HG02870 (cell line): ENCODE measurements at regions not wholly inside any gene's neighbourhood (a gene's known extent, or its start where the extent isn't known, plus 50 kb on each side); places are given as distances from the start of the nearest gene placed in this dataset.

Source experiments
- ATAC-seq: cut with Tn5 transposase; IDR thresholded peaks from one replicate; pipeline ENCODE4 v1.9.1; 2021; ENCODE audit warnings: mild to moderate bottlenecking, moderate library complexity; ENCODE audit not compliant: unreplicated experiment

DNA sequence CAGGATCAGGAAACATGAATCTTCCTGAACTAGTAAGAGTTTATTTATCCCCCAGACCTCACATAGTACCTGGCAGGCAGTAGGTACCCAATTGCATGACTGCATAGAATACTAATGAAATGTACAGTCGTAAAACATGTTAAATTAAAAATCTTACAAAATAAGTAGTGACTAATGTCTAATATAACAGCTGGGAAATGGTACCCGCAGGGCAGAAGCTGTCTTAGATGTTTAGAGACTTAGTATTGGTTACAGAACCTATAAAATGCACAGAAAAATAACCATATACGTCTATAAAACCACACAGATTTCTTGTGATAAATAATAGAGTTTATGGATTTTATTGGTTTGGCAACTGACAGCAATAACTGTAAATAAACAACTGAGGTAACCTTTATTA is 139.1 kb upstream of the GMDS start:
- ATAC-seq: no peak

DNA sequence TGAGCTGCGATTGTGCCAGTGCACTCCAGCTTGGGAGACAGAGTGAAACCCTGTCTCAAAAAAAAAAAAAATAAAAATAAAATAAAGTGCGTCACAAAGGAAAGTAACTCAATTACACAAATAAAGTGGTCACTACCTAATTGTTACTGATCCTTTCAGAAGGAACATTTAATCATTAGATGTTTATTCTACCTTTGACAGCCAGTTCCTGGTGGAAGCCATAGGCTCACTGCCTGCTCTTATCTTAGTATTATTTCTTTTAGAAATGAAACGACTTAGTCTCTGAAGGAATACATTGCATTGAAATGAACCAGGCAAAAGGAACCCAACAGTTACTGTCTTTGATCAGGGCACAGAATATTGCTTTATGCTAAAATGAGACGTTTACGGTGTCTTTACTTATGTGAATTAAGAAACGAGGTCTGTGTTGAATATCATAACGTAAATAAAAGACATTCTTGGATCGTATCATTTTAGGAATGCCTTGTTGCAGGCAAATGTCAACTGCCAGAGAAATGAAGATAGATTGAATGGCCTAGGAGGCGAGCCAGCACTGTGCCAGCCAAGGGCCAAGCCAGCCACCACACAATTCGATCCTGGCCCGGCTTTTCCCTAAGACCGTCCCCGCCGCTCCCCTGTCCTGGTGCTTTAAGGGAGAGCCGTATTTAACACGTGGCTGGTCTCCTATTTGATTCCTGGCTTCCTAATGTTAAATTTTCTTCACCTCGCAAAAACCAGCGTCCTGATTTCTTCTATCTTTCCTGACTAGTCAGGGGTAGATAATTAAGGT is 136.7 kb upstream of the GMDS start:
- no peak for ATAC-seq

DNA sequence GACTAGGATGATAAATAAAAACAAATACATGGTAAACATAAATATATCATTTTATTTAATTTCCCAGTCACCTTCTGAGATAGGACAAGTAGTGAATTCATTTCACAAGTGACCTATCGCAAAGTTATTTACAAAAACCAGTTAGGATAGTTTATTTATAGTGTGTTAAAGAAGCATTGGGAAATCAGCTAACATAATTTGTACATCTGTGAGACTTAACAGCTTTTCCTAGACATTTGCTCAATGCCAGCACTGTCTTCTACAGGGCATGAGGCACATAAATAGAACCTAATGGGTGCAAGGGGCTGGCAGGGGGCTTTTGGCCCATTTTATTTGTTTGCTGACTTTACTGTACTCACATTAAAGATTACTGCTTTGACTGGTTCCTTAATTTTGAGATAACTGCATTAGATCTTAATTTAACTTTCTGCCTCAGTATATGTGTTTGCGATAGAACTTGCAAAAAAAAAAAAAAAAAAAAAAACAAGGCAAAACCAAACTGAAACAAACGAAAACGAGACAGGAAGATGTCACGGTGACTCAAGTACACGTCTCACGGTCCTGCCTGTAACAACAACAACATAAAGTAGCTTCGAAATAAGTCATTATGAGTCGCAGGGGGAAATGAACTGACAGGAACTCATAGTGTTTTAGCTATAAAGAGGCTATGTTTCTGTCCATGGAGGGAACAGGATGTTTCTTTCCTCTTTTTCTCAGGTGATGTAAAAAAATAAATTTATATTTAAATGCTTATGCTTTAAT is 133.7 kb upstream of the GMDS start:
- no peak for ATAC-seq

DNA sequence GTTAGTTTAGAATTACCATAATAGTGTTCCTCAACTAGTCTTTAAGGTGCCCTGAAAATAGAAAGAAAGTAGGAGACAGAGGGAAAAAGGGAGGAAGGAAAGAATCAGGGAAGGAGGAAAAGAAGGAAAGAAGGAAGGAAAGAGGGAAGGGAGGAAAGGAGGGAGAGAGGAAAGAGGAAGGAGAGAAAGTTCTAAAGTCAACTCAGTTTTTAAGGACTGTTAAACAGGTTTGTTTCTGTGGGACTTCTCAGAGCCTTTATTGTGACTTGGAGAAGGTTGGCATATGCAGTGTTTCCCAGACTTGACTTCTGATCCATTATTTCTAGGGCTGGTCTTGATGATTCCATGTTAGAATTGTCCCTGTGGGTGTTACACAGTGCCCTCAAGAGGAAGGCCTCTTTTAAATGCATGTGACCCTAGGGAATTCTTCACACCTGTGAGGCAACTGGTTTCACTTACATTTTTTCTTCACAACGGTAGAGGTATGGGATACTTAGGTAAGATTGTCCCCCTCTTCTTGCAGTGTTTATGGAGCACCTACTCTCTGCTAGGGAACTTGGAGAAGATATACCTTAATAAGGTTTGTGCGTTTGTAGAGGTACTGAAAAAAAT is 132.7 kb upstream of the GMDS start:
- no peak for ATAC-seq

DNA sequence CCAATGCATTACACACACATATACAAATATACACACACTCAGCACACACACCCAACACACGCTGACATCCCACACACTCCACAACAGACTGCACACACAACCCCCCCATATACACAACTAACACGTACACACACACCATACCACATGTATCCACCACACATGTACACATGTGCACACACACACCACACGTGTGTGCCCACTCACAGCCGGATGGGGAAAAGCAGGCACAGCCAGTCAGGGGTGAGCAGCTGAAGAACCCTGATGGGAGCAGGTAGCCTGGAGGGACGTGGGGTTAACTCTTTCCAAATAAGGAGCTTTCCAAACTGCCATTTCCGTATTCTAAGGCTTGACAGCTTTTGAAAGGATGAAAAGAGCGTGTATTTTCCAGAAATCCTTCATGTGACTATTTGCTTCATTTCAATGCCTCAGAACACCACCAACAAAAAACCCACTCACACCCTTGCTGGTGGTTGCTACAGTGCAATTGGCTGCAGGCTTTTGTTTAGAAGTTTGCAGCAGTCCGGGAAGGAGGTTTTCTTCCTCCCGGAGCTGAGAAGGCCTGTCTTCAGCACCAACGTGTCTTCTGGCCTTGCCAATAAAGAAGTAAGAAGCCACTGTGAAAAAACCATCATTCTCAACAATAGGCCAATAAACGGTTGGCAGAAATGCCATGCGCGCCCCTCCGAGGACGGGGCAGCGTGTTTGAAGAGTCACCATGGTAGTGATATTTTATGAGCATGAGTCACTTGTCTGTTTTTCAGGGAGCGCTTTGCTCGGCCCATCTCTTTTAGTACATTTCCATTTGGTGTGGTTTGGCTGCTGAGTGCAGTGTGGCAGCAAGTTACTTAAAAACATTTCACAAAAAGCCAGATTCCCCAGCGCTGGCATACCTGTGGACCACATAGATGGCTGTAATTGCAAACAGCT is 131.3 kb upstream of the GMDS start:
- ATAC-seq: no peak

DNA sequence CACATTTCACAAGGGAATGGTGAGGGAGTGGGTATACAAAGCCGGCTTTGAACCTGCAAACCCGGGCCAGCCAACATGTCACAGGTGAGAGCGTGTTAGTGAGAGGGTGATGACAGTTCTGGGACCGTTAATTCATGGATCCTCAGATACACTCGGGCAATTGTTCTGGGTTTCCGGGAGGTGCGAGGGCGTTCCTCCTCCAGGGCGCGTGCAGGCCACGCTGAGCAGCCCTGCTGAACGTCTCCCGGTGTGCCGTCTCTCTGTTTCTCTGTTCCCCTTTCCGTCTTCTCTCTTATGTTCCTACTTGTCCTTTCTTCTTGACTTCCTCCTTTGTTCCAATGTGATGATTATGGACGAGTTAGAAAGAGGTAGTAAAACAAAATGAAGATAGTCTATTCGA is 130.0 kb upstream of the GMDS start:
- ATAC-seq: no peak

DNA sequence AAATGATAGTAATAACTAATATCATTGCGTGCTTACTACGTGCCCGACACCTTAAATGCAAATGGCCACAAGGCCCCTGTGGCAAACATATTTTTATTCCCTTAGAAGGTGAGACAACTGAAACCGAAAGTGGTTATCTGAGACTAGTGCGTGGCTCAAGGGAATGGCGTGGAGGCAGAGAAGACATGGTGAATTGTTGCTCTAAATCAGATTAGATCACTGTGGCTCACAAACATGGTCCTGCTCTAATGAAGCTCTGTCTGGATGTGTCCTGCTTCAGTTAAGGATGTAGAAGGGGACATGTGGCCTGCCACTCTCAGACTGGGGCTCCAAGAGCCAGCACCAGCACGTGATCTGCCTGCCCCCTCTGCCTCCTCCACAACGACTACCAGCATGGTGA is 124.2 kb upstream of the GMDS start:
- no peak for ATAC-seq

DNA sequence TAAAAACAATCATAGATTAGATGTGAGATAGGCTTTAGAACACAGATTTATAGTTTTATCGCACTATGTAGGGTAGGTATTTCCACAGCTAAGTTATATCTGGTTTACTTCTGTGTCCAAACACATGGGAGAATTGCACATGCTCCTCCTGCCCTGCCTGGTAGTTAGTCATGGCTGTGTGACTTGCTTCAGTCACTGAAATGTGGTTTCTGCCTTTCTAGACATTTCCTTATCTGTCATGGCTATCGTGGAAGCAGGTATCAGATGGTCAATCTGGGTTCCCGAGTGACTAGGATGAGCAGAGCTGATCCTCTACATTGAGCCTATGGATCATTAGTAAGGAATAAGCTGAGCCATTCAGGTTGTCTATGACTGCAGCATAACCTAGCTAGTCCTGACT is 117.8 kb upstream of the GMDS start:
- ATAC-seq: no peak

DNA sequence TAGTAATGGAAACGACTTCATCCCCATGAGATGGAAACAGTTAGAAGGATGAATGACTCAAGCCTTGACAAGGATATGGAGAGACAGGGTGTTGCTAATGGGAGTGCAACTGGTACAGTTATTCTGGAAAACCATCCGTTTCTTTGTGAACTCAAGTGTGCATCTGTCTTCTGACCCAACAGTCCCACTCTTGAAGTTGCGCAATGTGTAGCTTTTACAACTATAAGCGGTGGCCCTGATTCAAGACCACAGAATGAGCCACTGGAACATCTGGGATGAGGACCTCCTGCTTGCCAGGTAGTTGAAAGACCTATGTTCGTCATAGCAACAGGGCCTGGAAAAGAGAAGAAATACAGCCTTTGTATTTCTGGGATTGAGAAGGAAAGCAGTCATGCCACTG is 115.8 kb upstream of the GMDS start:
- ATAC-seq: no peak

DNA sequence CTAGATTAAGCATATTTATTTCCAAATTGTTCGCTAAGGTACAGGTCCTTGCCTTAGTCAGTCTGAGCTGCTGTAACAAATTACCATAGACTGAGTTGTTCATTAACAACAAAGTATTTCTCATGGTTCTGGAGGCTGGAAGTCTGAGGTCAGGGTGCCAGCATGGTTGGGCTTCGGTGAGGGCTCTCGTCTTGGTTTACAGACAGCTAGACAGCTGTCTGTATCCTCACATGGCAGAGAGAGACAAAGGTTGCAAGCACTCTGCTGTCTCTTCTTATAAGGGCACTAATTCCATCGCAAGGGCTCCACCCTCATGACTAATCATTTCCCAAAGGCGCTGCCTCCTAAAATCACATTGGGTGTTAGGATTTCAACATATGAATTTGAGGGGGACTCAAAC is 115.3 kb upstream of the GMDS start:
- no peak for ATAC-seq

DNA sequence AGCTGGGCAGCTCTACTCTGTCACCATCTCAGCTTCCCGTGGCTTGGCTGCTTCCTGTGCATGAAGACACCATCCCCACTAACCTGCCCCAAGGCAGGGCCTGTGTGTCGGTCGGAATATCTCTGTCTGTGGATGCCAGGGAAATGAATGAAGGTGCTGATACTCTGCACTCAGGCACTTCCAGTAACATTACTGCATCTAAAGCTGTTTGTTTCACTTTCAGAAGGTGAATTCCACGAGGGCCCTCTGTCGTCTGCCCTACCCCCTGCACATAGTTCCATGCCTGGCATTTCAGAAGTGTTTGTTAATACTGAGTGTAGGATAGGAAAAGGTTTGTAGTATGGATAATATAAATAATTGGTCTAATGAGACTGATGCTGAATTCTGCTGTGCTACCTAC is 114.7 kb upstream of the GMDS start:
- no peak for ATAC-seq

DNA sequence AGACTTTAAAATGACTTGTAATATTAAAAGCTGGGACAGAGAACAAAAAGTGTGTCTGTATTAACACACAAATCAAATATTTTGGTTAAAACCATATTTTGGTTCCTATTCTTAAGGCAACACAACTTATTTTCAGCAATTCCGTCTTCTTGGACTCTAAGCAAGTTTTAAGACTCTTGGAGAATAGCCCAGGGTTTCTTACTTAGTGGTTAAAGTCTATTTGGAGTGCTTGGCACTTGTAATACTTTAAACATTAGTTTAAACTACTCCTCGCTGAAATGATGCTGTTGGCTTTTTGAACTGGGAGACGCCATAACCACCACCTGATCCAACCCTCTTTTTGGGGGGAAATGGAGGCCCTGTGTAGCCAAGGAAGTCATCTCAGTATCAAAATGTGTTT is 109.7 kb upstream of the GMDS start:
- ATAC-seq: no peak

DNA sequence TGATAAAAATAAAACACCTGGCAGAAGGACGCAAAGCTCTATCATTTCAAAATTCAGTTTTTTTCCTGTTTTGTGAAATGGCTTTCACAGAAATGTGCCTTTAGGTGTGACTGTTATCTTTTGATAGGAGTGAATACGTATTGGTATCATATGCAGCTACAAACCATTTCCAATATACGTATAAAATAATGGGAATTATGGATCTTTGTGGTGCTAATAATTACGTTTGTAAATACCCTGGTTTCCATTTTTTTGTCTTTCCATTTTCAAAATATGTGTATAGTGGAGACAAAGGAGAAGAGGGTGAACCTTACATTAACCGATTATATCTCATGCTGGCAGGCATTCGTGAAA is 108.7 kb upstream of the GMDS start:
- no peak for ATAC-seq

DNA sequence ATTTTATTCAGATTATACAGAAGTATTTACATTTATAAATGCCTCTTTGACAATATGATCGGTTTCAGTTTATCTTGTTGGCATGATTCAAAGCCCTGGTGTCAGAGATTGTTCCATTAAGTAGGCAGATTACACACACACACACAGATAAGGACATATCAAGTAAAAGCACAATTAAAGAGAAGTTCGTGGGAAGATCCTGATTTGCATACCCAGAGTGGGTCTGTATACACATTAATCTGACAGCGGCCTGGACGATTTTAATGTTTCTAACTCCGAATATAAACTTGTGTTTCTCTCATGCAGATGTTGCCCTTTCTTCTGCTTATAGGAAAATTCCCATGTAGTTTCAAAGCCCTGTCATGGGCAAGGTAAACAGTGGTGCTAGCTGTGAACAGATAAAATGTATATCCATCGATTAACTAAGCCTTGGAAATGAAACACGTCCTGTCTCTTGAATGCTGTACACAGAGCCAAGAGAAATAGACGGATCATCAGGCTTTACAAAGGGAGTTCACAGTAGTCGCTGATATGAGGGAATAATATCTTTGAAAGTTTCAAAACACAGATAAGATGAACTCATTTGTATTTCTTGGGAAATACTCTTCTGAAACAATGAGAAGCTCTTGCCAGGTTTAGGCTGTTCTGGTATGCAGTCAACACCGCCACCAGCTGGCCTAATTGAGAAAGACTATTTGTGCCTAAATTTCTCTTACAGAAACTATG is 108.2 kb upstream of the GMDS start:
- ATAC-seq: no peak

DNA sequence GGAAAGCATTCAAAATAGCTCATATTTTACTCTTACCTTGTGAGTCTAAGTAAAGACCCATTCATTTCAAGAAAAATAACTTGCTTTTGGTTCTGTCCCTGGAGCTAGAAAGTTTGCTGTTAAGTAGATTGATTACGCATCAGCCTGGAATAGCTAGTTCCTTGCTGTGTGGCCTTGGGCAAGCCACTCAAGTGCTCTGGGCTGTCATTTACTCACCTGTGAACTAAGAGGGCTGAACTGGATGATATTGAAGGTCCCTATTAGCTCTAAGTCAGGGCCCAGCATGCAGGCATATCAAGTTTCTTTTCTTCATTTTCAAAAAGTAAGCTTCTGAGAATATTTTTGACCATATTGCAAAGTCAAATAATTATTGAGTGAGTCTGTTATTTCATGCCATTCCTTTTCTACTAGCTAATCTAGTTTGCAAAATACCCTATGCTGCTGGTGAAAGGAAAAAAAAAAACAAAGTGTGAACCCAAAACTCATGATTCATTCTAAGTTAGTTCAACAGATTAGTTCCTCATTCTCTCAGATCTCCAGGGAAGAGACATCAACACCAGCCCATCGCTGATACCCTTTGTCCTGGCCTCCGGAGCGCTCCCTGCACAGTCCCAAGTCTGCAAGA is 106.5 kb upstream of the GMDS start:
- ATAC-seq: no peak

DNA sequence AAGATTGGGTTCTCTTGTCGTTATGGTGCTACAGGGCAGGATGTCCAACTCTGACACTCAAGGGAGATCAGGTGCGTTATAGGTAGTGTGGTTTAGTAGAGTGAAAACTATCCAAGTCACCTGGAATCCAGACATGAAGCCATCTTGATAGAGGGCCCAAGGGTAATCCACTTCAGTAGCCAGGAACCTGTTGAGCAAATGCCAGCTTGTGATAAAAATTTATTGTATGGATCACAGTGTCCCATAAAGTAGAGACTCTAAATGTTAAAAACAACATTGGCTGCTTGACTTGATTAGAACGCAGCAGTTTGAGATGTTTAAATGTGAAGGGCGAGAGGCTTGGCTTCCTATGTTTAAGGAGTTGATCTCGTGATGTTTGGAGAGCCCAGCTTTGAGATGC is 105.7 kb upstream of the GMDS start:
- ATAC-seq: no peak

DNA sequence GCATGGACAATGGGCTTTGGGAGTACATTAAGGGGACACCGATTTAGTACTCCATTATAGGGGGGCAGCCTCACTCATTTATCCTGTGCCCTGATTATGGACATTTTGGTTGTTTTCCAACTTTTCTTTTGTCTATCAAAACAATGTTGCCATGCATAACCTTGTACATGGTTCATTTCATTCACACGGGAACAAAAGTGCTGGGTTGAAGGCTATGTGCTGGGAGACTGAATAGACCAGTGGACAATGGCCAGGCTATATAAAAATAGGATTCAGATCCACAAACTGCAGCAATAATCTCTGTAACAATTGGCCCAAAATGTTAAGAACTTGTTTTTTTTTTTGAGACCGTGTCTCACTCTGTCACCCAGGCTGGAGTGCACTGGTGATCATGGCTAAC is 100.7 kb upstream of the GMDS start:
- ATAC-seq: no peak

DNA sequence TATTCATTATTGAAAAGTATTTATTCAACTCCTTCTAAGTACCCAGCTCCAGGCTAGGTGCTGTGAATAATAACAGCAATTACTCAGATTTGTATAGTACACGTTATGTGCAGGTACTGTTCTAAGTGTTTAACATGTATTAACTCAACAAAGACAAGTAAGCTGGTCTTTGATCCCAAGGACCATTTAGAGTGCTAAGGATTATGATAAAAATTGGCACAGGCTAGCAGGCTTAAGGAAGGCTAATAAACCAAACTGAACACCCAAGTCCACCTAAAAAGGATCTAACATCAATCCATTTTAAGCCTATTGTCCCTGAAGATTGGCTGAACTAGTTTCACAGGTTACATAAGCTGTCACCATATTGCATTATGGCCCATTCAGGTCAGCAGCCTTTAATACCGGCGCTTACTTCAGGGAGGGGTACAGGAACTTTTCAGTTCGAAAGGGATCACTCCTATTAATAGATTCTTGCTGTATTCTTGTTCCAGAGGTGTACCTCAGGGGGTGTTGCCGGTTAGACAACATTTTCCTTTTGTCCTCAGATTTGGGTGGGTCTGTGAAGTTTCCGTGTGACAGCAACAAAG is 99.0 kb upstream of the GMDS start:
- no peak for ATAC-seq

DNA sequence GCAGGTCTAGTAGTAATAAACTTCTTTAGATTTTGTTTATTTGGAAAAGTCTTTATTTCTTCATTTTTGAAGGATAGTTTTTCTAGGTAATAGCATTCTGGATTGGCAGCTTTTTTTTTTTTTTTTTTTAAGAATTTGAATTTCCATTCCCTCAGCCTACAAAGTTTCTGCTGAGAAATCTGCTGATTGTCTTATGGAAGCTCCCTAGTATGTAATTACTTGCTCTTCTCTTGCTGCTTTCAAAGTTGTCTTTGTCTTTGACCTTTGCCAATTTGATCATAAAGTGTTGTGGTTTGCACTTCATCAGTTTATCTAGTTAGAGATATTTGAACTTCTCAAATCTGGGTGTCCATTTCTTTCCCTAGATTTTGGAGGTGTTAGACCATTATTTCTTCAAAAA is 82.2 kb upstream of the GMDS start:
- ATAC-seq: no peak
